Tibial nerve (tissue), 3 donors: ENCODE measurements at regions not wholly inside any gene's neighbourhood (a gene's known extent, or its start where the extent isn't known, plus 50 kb on each side); places are given as distances from the start of the nearest gene placed in this dataset.

Experiments
- CTCF ChIP-seq, 5 experiments: fragments of 200-600 bp in 3 of 5; fragments of 450-650 bp in 2 of 5; sonication (generic) in 3 of 5; IDR thresholded peaks; one replicate each; pipeline ENCODE4 v1.5.1; 2016 to 2019; ENCODE audit warnings: antibody characterized with exemption in 5 of 5, mild to moderate bottlenecking in 3 of 5, moderate library complexity in 2 of 5
- POLR2A ChIP-seq, 2 donors: fragments of 450-650 bp; IDR thresholded peaks; one replicate each; pipeline ENCODE4 v1.6.1; 2017; ENCODE audit warnings: antibody characterized with exemption in 2 of 2, mild to moderate bottlenecking in 2 of 2, moderate library complexity in 2 of 2

GRCh38 chr3:116776880-116777785 is 67.6 kb downstream of the TUSC7 start:
- TF ChIP-seq CTCF (IDR thresholded peaks at IDR 0.05) (no peak), POLR2A (IDR thresholded peaks at IDR 0.05) (no peak)
